SK-N-MC (cell line): ENCODE measurements at regions not wholly inside any gene's neighbourhood (a gene's known extent, or its start where the extent isn't known, plus 50 kb on each side); places are given as distances from the start of the nearest gene placed in this dataset.

Experiments used
- EZH2 ChIP-seq: fragments of 200-600 bp; sonication (generic); IDR thresholded peaks from one replicate; pipeline ENCODE4 v1.6.1; 2017; ENCODE audit warnings: antibody characterized with exemption
- FOXP2 ChIP-seq: optimal IDR thresholded peaks from 2 replicates; pipeline ENCODE3; 2011; ENCODE audit warnings: mild to moderate bottlenecking, moderate library complexity; ENCODE audit not compliant: insufficient read depth; ENCODE audit errors: extremely low read length, control extremely low read depth
- POLR2AphosphoS5 ChIP-seq: IDR thresholded peaks from 2 replicates; pipeline ENCODE4 v1.6.1; 2012; ENCODE audit warnings: mild to moderate bottlenecking, low read depth, low read length, borderline replicate concordance

DNA sequence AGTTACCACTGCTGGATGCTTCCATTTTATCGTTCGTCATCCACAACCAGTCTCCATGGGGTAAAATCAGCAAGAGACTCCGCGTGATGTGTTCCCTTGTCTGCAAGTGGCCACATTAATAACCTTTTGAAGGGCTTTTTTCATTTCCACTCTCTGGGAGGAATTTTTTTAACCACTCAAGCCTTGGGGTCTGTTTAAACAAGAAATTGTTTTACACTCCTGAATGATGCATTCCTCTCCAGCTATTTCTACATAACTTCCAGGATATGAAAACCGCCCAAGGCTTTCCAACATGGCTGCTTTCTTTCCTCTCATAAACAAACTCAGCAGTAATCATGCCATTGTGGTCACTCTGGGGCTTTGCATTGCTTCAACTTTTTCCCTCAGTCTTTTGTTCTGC, 217.2 kb upstream of the DAPK1 start:
- TF ChIP-seq POLR2AphosphoS5: no peak
- TF ChIP-seq EZH2: no peak
- no peak for TF ChIP-seq FOXP2
